ENCODE measurements at regions not wholly inside any gene's neighbourhood (a gene's known extent, or its start where the extent isn't known, plus 50 kb on each side); places are given as distances from the start of the nearest gene placed in this dataset.

GRCh38 chr6:56699066-56699654, 56.5 kb upstream of the DST start:
- no peak overlapping the region for H3K4me3 ChIP-seq (ENCODE audit: low read length)
- DNase-seq (ENCODE audit: low read depth) = peak; percentile 50
- TF ChIP-seq, protein P1, sequence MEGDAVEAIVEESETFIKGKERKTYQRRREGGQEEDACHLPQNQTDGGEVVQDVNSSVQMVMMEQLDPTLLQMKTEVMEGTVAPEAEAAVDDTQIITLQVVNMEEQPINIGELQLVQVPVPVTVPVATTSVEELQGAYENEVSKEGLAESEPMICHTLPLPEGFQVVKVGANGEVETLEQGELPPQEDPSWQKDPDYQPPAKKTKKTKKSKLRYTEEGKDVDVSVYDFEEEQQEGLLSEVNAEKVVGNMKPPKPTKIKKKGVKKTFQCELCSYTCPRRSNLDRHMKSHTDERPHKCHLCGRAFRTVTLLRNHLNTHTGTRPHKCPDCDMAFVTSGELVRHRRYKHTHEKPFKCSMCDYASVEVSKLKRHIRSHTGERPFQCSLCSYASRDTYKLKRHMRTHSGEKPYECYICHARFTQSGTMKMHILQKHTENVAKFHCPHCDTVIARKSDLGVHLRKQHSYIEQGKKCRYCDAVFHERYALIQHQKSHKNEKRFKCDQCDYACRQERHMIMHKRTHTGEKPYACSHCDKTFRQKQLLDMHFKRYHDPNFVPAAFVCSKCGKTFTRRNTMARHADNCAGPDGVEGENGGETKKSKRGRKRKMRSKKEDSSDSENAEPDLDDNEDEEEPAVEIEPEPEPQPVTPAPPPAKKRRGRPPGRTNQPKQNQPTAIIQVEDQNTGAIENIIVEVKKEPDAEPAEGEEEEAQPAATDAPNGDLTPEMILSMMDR (conservative IDR thresholded peaks at IDR 0.05; ENCODE audit: low read length) = peak; percentile 63

DNA sequence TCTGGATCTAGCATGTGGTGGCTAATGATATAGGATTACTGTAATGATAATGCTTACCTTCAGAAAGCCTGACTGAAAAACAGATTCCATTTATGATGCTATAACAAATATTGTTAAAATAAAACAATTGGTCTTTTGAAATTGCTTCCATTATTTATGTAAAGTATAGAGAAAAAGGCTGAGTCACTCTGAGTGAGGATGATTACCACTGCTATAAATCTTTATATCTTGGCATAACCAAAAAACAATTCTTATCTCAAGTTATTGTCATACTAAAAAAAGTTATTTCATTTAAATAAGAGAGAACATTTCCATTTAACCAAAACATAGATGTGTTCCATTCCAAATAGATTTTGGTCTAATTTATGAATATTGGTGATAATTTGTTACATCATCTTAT, 53.0 kb upstream of the DST start:
- H3K4me3 ChIP-seq (ENCODE audit: low read length) = no peak overlapping the region
- TF ChIP-seq, protein P1 (conservative IDR thresholded peaks at IDR 0.05; ENCODE audit: low read length) = no peak
- no peak for DNase-seq (ENCODE audit: low read depth)

DNA sequence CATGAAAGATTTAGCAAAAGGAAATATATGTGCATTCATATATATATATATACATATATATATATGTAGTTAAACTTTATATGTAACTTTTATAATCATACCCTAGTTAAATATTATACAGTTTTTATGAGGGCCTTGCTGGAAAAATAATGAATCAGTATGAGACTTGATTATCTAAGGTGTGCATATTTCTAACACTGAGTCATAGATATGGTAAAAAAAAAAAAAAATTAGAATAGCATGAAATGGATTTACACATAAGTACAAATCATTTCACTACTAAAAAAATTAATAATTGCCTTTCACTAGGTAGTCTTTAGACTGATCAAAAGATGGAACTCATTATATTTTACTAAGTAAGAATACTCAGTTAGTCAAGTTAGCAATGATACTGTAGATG, 51.3 kb upstream of the DST start:
- DNase-seq (ENCODE audit: low read depth) = no peak
- TF ChIP-seq, protein P1 (conservative IDR thresholded peaks at IDR 0.05; ENCODE audit: low read length) = no peak
- no peak overlapping the region for H3K4me3 ChIP-seq (ENCODE audit: low read length)

- peak; percentile 99 for DNase-seq (ENCODE audit: low read depth)
- H3K4me3 ChIP-seq (ENCODE audit: low read length) = peak overlapping the region; percentile 59
- TF ChIP-seq, protein P1 (conservative IDR thresholded peaks at IDR 0.05; ENCODE audit: low read length) = no peak
Measured at GRCh38 chr6:56693246-56693607, 50.5 kb upstream of the DST start.

- TF ChIP-seq, protein P1 (conservative IDR thresholded peaks at IDR 0.05; ENCODE audit: low read length) = no peak
- DNase-seq (ENCODE audit: low read depth) = peak; percentile 89
- H3K4me3 ChIP-seq (ENCODE audit: low read length) = peak overlapping the region; percentile 59
Measured at GRCh38 chr6:56692523-56693245, 50.0 kb upstream of the DST start.
